G401 (cell line): ENCODE measurements at regions not wholly inside any gene's neighbourhood (a gene's known extent, or its start where the extent isn't known, plus 50 kb on each side); places are given as distances from the start of the nearest gene placed in this dataset.
A peak's percentile ranks its signal among the peaks of the same experiment; 100 is the strongest.

ENCODE experiments used
- DNase-seq: peaks from one replicate; pipeline ENCODE4 v3.0.0-alpha.2; 2015; ENCODE audit warnings: low spot score
- in situ Hi-C: cut with HindIII; loops from 2 replicates; pipeline ENCODE4 v1.10.0; 2016; ENCODE audit warnings: low sequenced_read_pairs, mixed read lengths

DNA sequence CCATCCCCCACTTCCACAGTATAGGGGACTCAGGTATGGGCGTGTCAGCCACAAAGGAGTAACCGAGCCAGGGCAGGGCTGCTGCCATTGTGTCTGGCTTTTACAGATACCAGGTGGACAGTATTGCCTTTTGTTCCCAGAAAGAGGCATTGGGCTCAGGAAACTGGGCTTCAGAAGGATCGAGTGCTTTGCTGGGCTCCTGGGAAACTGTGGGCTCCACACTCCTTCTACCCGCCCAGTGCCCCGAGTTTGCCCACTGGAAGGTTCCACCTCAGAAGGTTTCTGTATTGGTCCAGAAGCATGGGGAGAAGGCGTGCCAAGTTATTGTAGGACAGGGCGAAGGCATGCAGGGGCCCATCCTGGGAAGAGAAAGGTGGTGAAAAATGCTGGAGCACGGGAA lies 894.4 kb downstream of the TBC1D22A start:
- no peak for DNase-seq
- in situ Hi-C loops: no loop called here

DNA sequence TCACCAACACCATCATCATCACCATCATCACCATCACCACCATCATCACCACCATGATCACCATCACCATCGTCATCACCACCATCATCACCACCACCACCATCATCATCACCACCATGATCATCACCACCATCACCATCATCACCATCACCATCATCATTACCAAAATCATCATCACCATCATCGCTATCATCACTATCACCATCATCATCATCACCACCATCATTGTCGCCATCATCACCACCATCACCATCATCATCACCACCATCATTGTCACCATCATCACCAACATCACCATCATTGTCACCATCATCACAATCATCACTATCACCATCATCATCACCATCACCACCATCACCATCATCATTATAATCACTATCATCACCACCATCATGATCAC lies 893.5 kb downstream of the TBC1D22A start:
- no peak for DNase-seq
- in situ Hi-C loops: no loop called here

DNA sequence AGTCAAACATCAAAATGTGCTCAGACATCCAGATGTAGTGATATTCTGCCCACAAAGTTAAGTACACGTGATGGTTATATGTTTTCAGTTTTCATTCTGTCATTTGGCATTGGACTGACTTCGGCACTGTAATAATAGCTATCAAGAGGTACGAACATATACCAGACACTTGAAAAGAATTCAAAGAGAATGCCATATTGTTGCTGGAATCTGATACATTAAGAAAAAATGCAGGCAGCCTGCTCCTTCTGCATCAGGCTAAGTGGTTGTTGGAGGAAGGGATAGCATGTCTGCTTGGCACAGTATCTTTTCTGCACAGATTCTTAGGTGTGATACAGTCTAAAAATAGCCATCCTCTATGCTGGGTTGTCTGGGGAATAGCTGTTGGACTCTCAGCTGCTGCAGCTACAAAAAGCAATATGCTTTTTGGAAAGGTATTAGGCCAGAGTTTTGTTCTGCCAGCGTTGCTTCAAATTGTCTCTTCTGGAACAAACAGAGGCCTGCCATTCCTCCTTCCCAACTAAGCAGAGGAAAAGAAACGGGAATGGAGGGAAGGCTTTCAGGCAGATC lies 892.6 kb downstream of the TBC1D22A start:
- peak; percentile 35 for DNase-seq
- in situ Hi-C loops: no loop called here

DNA sequence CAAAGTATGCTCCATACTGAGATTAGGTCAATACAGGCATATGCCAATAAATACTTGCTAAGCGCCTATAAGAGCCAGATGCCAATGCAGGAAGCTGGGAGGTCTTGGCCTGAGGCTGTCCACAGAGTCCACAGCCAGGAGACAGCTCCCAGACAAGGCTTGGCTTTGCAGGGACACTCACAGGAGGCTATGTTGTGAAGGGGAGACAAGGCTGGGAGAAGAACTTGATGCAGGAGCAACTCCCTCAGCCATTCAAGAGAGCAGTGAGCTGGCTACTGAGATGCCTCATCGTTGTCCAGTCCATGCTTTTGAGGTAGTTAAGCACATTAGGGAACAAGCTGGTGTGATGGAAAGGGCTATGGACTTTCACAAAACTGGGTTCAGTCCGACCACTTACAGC lies 891.5 kb downstream of the TBC1D22A start:
- no peak for DNase-seq
- in situ Hi-C loops: no loop called here

DNA sequence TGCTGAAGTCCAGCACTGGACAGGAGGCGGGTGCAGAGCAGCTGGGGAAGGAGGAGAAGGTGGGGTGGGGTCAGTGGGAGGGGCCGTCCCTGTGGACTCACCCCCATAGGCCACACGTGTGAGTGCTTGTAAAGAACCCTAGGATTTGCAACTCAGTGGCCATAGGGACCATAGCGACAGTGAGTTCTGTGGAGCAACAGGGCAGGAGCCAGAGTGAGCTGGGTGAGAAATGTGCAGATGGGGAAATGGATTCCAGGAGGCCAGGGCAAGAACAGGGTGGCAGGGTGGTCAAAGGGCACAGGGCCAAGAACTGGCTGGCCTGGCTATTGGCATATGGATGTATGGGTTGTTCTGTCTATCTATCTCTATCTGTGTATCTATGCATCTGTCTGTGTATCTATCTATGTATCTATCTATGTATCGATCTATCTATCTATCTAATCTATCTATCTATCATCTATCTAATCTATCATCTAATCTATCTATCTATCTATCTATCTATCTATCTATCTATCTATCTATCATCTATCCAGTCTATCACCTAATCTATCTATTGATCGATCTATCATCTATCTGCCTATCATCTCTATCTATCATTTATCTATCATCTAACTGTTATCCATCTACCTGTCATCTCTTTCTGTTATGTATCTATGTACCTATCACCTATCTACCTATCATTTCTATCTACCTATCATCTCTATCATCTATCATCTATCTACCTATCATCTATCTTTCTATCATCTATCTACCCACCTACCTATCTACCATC lies 889.0 kb downstream of the TBC1D22A start:
- DNase-seq: no peak
- in situ Hi-C loops: no loop called here

DNA sequence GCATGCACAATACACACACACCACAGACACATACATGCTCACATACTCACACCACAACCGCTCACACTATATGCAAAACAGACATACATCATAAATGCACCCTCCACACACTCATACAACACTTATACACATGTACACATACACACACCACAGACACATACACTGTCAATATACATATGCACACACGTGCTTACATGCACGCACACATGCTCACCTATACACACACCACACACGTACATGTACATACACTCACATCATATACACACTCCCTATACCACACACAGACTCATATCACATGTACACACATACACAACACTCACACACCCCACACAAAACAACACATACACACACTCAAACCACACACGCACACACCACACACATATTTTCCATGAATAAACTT lies 885.3 kb downstream of the TBC1D22A start:
- in situ Hi-C loops: no loop called here
- no peak for DNase-seq

DNA sequence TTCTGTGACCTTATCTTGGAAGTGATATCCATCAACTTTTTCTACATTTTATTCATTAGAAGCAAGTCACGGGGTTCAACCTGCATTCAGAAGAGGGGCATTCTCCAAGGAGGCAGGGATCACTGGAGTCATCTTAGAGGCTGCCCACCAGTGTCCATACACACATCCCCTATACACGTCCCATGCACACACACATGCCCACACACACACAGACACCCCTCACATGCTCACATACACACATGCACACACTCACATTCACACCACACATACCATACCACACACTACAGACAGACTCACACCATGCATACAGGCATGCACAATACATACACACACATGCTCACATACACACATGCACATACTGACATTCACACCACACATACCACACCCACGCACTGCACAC lies 884.7 kb downstream of the TBC1D22A start:
- in situ Hi-C loops: no loop called here
- DNase-seq: no peak

DNA sequence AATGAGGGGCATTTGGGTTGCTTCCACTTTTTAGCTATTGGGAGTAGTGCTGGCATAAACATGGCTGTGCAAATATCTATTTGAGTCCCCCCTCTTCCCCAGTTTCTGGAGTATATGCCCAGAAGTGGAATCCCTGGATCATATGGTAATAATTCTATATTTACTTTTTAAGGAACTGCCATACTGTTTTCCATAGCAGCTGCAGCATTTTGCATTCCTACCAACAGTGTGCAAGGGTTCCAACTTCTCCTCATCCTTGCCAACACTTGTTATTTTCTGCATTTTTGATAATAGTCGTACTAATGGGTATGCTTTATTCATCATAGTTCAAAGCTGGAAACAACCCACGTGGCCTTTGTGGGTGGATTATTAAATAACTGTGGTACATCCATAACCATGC lies 883.5 kb downstream of the TBC1D22A start:
- no peak for DNase-seq
- in situ Hi-C loops: no loop called here

DNA sequence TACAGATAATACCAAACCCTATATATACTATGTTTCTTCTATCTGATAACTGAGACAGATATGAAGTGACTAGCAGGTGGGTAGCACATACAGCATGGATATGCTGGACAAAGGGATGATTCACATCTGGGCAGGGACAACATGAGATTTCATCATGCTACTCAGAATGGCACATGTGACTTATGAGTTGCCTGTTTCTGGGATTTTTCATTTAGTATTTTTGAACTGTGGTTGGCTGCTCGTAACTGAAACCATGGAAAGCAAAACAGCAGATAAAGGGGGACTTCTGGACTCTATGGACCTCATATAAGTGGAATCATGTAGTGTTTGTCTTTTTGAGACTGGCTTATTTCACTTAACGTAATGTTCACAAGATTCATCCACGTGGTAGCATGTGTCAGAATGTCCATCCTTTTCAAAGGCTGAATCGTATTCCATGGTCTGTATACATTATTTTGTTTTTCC lies 883.0 kb downstream of the TBC1D22A start:
- in situ Hi-C loops: no loop called here
- no peak for DNase-seq

DNA sequence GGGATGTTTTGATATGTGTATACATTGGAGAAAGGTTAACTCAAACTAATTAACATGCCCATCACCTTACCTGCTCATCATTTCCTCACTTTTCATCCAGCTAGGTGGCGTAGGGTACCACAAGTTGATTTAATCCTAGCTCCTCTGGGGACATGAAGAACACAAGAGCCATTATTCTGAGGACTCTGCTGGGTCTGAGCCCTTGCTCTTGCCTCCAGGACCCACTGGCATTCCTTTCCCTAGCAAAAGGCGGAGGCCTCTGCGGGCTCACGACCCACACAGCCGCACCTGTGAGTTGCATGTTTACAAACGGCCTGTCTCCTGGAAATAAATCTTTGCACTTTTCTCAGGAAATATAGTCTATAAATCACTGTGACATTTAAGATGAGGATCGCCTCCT lies 871.9 kb downstream of the TBC1D22A start:
- no peak for DNase-seq

DNA sequence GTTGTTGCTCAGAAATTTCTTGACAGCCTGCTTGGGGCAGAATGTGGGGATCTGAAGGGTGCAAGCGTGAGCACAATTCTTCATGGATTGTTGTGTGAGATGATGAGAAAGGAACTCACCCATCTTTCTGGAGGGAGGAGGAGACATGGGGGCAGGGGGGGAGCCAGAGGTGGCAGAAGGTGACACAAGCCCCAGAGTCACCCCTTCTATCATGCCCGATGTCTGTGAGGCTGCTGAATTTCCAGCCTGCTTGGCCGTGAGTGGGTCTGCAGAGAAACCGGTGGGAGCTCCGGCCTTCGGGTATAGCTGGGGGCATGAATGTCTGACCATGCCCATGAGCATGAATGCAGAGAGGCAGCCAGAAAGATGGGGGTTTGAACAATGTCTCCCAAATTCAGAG lies 870.7 kb downstream of the TBC1D22A start:
- no peak for DNase-seq
- in situ Hi-C loops: no loop called here

More for the DNA sequence above, 871.9 kb downstream of the TBC1D22A start:
- in situ Hi-C loops: no loop called here

DNA sequence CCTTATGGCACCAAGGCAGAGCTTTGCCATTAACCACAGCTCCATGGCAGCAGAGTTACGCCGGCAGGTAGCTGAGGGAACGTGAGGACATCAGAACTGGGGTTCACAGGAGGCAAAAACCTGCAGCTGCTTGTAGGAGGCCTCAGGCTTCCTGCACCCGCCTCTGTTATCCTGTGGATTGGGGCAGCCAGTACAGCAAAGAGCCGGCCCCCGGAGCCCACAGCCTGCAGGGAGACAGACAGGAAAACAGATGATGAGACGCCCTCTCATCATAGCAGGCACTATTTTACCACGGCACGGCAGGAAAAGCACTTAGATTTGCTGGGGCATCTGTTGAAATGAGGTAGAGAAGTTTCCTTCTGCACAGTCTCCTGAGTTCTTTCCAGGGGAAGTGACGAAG lies 870.3 kb downstream of the TBC1D22A start:
- in situ Hi-C loops: no loop called here
- DNase-seq: no peak

DNA sequence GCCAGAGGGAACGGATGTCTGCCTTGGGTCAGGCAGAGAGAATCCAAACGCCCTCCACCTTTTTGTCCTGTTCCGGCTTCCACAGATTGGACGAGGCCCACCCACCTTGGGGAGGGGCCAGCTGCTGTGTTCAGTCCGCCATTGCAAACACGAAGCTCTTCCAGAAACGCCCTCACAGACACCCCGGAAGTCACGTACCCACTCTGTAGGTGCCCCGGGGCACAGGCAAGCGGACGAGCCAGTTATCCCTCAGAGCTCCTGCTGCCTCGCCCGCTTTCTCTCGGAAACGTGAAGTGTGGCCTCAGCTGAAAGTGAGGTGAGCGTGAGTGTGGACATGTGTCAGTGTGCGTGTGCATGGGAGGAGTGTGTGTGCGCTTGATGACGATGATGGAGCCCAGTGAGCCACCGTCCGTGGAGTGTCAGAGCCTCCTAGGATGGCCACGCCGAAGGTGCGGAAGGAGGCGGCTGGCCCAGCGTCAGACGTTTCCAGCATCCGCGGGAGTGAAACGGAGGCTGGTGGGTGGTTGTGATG lies 869.2 kb downstream of the TBC1D22A start:
- no peak for DNase-seq
- in situ Hi-C loops: no loop called here

DNA sequence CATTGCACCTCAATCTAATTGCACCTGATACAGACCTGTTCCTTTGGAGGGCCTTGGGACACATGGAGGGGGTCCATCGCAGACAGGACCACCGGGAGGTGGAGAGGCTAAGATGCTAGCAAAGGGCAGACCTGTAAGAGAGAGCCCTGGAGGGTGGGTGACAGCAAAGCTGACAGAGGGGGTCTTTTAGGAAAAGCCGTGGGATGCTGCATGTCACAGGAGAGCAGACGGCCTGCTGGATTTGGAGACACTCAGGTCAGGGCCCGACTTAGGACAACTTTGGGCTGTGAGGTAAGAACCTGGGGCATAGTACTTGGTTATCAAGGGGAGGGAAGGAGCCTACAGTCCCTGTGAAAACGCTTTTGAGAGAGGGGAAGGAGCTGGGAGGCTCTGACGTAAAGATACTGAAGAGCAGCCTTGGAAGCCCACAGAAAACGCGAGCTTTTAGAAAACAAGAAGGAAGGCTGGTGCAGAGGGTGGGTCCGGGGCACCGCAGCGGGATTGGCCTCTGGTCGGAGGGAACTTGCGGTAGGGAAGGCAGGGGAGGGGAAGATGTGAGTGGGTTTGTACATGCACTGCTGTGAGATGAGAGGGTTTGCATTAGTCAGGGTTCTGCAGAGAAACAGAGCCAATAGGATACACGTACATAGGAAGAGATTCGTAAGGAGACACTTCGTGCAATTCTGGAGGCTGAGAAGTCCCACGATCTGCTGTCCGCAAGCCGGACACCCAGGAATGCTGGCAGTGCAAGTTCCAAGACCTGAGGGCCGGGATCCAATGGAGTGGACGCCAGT lies 868.5 kb downstream of the TBC1D22A start:
- DNase-seq: no peak
- in situ Hi-C loops: no loop called here

DNA sequence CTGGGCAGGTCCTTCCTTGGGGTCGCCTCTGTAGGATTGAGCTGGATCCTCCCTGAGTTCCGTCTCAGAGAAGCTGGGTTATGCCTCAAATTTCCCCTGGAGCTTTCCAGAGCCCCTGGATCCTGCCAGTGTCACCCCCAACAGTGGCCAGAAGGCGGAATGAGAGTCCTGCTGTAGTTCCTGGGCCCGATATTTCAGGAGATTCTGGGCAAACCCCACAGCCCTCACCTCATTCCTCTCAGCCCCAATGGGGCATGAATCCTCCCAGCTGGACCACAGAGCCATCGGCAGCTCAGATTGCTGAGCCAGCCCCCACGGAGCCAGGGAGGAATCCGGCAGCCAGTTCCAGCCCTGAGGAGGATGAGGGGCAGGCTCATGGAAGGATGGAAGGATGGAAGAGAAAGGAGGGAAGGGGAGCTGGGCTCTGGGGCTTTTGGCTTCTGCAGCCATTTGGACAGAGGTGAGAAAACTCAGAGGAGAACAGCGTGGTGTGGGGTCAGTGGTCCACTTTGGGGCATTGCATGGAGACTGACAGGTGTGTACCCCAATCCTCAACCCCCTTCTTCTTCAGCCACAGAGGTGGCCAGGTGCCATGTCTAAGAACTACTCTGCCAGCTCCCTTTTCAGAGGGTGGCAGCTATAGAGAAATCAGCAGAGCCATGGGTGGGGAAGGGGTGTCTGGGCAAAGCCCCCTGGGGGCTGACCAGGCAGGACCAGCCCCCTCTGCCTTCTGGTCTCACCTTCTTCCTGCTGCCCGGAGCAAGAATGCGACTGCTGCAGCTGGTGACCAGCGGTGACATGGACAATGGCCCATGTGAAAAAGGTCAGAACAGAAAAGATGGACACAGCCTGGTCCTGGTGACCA lies 867.6 kb downstream of the TBC1D22A start:
- in situ Hi-C loops: no loop called here
- DNase-seq: no peak

DNA sequence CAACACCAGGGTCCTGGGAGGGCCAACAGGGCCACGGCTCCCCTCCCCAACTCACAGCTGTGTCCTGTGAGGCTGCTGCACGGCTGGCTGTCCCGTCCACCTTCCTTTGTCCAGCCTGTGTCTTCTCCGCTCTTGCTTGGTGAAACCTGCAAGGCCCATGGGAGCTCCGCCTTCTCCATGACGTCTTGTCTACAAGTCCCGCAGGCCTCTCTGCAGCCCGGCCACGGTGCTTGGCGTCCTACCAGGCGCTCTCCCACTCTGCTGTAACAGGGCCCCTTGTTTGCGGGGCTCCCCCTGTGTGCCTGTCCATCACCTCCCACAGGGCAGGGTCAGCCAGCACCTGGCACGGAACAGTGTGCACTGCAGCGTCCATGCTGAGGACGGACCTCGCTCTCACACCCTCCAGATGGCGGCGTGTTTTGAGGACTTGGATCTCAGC lies 866.8 kb downstream of the TBC1D22A start:
- peak; percentile 16 for DNase-seq
- in situ Hi-C loops: no loop called here

DNA sequence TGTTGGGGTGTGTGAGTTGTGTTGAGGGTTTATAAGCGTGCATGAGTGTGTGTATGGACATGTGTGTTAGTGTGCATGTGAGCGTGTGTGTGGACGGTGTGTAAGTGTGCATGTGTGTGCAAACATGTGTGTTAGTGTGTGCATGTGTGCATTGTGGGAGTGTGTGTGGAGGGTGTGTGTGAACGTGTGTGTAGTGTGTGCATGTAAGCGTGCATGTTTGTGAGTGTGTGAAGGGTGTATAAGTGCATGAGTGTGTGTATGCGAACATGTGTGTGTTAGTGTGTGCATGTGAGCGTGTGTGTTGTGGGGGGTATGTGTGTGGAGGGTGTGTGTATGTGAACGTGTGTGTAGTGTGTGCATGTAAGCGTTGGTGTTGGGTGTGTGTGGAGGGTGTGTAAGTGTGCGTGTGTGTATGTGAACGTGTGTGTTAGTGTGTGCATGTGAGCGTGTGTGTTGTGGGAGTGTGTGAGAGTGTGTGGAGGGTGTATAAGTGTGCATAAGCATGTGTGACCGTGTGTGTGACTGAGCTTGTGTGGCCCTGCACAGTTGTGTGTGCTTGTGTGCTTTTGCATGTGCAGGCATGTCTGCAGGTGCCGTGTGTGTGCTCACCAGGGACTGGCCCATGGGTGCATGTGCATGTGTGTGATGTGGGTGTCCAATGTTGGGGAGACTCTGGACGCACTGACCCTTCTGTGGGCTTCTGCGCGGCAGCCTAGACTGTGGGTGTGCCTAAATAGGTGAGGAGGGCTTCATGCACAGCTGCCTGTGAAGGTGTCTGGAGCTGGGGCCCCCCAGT lies 866.2 kb downstream of the TBC1D22A start:
- in situ Hi-C loops: no loop called here

DNA sequence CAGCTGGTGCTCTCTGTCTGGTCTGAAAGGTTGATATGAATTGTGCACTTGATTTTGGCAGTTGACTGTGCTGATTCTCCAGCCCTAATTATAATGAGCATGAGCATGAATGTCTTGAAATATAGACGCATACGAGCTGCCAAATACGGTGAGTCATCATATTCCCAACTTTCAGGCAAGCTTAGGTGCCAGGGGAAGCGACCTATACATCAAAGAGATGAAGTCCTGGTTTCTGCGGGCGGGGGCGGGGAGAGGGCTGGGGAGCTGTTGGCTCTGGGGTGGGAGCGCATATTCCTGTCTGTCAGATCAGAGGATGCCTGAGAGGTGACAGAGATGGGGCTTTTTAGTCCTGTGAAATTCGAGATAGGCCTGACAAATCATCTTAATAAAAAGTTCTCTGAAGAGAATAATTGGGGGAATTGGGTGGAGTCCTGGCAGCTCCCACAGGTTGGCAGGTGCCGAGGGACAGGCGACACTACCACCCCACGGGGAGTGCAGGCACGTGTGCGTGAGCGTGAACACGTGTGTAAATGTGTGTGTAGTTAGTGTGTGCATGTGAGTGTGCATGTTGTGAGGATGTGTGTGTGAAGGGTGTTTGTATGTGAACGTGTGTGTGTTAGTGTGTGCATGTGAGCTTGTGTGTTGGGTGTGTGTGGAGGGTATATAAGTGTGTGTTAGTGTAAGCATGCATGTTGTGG lies 865.3 kb downstream of the TBC1D22A start:
- no peak for DNase-seq
- in situ Hi-C loops: no loop called here

More for the DNA sequence above, 866.2 kb downstream of the TBC1D22A start:
- DNase-seq: no peak
